GM18505 (cell line): ENCODE measurements at regions not wholly inside any gene's neighbourhood (a gene's known extent, or its start where the extent isn't known, plus 50 kb on each side); places are given as distances from the start of the nearest gene placed in this dataset.

Source experiments
- ATAC-seq: cut with Tn5 transposase; IDR thresholded peaks from one replicate; pipeline ENCODE4 v1.9.1; 2021; ENCODE audit not compliant: unreplicated experiment
- POLR2A ChIP-seq: IDR thresholded peaks from 4 replicates; pipeline ENCODE4 v1.6.1; 2011; ENCODE audit warnings: borderline replicate concordance; ENCODE audit not compliant: insufficient read depth, insufficient read length; ENCODE audit errors: extremely low read depth

DNA sequence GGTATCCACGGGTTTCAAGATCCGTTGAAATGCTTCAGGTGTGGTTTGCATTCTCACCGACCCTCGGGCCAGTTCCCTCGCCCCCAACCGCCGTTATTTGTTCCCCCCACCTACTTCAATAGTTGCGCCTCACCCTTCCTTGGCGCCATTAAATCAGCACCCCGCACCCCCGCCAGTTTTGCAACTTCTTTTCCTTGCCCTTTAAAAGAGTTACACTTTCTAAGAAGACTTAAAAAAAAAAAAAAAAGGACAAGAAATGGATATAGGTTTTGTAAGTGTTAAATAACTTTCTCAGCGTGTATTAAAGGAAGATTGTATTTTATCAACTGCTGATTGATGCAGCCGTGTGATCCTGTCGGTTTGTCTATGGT, 87.2 kb downstream of the NR2F2 start:
- TF ChIP-seq POLR2A = no peak
- ATAC-seq = no peak

DNA sequence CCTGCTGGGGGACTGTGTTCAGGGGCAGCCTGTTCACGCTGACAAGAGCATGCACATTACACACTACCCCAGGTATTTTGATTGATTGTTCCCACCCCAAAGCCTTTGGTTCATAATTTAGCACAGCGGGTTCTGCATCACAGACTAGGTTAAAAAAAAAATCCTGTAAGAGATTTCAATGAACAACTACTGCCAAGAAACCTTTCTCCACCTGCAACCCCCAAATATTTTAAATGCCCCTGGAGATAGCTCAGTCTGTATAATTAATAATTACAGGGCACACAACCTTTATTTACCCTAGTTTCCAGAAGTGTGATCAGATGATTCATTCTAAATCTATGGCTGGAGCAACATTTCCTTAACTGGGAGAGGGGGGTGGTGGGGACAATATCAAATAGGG, 87.6 kb downstream of the NR2F2 start:
- no peak for TF ChIP-seq POLR2A
- no peak for ATAC-seq

DNA sequence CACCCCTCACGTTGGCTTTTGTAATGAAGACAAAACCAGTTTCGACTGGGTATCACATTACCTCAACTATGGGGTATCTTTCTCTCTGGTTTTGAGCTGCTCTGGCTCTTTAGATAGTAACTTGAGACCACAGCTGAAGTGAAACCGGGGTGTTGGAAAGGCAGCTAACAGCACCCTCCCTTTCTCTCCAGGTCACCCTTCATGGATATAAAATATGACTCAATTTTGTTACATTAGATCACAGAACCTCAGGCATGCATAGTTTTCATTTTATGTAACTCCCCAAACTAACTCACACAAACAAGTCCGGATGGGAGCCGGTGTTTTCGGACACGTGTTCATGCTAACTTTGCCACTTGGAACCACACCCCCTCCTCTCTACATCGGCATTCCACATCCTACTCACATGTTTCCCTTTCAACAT, 90.7 kb downstream of the NR2F2 start:
- no peak for TF ChIP-seq POLR2A
- ATAC-seq = no peak

DNA sequence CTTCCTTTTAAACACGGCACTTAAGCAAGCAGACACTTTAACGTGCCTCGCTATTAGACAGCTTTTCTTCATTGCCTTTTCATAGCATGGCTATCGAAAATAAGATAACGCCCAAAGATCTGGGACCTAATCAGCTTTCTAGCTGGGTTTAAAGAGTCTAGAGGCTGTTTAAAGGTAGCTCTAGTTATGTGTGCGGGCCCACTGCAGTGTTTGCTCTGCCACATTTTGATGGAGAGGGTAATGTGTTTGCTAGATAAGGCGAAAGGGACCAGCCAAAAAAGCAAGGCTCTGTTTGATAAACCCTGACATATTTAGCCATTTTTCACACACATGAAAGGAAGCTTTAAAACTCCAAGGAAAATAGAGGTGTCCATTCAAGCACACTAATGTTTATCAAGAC, 91.6 kb downstream of the NR2F2 start:
- TF ChIP-seq POLR2A = no peak
- no peak for ATAC-seq

DNA sequence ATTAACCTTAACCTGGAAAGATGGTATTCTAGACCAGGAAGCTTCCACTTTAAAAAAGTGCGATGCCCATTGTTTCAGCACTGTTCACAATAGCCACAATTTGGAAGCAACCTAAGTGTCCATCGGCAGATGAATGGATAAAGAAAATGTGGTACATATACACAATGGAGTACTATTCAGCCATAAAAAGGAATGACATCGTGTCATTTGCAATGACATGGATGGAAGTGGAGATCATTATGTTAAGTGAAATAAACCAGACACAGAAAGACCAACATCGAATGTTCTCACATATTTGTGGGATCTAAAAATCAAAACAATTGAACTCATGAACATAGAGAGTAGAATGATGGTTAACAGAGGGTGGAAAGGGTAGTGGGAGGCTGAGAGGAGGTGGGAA, 94.2 kb downstream of the NR2F2 start:
- ATAC-seq = no peak
- TF ChIP-seq POLR2A = no peak

DNA sequence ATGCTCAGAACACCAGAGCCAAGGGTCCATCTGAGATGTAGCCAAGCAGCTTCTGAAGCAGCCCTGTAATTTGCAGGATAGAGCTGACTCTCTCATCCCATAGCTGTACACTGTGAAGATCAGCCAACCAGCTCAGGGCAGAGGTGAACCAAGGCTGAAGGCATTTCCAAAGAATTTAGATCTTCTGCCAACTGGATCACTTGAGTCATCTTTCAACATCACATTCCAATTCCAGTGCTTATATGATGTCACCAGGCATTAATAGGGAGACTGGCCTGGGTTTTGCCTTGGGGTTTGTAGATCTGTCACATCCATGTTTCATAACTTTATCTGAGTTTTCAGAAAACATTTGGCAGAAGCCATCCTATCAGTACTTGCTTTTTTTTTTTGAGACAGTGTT, 98.2 kb downstream of the NR2F2 start:
- no peak for TF ChIP-seq POLR2A
- ATAC-seq = no peak

DNA sequence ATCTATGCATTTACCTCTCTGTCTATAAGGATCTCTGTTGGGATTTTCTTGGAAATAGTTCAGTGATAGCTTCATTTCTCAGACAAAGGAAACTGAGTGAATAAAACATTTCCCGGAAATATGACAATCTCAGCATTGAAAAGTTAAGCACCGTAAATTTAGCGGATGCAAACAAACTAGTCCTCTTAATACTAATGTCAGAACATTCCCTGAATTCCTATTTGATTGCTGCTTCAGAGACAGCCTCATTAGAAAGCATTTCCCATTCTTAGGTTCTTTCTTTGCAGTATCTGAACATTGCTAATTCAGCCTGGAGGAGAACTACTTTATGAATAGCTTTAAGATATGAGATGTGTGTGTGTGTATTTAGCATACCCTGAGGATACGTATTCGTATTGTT, 101.3 kb downstream of the NR2F2 start:
- no peak for ATAC-seq
- no peak for TF ChIP-seq POLR2A

DNA sequence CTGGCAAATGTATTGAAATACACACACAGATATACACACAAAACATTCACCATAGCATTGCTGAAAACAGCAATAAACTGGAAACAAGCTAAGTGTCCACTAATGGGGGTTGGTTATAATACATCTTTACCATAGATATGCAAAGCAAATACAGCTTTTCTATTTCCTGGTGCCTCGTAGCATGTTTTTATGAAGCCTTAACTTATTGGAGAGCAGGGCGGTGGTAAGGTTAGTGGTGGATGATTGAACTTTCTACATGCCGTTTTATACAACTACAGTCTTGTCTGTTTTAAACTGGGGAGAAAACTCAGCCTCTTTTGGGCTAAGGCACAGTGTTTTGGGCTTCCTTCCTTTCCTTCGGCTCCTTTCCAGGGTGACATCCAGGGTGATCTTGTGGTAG, 104.5 kb downstream of the NR2F2 start:
- no peak for ATAC-seq
- no peak for TF ChIP-seq POLR2A

DNA sequence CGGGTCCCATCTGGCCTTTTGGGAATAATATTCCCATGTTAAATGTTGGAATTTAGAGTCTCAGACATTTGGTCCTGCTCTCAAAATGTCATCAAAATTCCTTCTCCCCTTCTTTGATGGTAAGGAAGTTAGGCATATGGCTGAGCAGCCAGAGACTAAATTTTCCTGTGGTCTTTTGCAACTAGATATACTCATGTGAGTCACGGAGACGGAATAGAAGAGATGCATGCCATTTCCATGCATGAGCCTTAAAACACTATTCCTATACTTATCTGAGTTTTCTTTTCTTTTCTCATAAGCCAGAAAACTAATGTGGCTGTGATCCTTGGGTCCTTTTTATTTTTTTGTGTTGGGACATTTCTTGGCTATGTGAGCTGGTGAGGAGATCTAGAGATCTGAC, 105.3 kb downstream of the NR2F2 start:
- TF ChIP-seq POLR2A = no peak
- ATAC-seq = no peak

DNA sequence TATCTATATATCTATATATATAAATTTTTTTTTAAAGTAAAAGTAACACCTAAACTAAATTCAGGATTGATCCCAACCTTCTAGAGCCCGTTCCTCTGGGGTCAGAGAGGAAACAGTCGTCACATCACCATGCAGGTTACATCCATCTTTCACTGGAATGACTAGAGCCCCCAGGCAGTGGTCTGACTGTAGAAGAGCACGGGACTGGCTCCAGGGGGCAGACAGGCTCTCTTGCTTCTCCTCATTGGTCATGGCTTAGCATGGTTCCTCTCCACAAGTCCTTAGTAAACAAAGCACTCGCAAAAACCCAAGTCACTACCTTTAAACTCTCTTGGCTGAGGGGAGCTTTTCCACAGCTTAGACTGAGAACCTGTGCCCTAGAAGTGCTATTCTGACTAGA, 110.5 kb downstream of the NR2F2 start:
- no peak for ATAC-seq
- TF ChIP-seq POLR2A = no peak

DNA sequence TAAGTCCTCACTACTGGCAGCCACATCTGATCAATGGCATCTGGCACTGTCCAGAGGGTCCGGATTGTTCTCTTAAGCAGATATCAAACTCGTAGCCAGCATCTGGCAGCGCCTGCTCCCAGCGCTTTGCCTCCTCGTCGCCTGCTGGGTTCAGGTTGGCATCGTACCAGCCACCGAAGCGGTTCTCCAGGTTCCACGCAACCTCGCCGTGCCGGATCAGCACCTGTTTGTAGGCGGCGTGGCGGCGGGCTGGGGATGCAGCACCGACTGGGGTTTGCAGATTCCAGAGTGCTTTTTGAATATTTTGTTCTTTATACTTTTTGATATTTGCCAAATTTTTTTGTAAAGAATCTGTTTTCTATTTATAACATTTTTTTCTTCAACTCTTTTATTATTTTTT, 111.6 kb downstream of the NR2F2 start:
- no peak for ATAC-seq
- no peak for TF ChIP-seq POLR2A

DNA sequence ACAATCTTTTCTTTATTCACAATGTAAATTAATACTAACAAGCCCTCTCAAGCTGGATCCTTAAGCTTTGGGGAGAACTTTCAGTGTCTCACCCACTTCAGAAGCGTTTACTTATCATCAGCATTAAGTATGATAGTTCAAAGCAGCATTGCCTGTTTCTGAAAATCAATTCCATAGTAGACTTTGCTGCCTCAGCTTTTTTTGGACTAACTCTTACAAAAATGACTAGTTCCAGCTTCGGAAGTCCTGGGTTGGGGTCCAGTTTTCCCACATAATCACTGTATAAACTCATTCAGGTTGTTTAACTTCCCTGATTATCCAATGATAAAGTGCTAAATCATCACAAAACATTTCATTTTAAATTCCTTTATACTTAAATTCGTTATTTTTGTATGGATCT, 114.4 kb downstream of the NR2F2 start:
- TF ChIP-seq POLR2A = no peak
- ATAC-seq = no peak

DNA sequence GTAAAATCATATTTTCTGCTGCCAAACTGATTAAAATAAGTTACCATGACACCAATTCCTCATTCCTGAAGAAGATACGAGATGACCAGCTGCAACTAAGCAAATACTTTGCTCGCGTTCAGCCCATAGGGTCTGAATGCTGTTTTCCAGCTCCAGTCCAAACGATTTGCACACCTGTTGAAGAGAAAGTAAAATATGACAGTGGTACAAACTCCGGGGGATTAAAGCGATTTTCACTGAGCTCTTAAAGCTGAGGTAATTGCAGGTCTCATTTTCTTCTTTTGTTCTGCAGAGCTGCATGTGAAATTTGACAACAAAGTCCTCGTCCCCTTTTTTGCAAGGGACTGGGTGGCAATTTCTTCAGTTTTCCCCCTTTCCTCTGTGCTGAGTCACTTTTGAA, 118.4 kb downstream of the NR2F2 start:
- ATAC-seq = no peak

DNA sequence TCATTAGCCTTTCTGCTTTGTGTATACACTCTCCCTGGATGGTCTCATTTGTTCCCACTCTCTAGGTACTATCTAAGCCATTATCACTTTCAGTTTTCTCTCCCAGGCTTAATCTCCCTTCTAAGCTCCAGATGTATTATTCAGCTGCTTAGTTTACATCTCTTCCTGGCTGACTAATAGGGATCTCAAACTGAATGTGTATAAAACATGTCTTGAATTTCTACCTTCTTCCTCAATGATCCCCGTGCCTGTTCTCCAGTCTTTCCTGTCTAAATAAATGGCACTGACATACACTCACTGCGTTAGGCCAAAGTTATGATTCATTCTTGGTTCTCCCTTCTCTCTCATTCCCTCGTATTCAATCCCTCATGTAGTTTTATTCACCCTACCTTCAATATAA, 127.3 kb downstream of the NR2F2 start:
- no peak for ATAC-seq
- no peak for TF ChIP-seq POLR2A

More for the DNA sequence above, 118.4 kb downstream of the NR2F2 start:
- TF ChIP-seq POLR2A = no peak

DNA sequence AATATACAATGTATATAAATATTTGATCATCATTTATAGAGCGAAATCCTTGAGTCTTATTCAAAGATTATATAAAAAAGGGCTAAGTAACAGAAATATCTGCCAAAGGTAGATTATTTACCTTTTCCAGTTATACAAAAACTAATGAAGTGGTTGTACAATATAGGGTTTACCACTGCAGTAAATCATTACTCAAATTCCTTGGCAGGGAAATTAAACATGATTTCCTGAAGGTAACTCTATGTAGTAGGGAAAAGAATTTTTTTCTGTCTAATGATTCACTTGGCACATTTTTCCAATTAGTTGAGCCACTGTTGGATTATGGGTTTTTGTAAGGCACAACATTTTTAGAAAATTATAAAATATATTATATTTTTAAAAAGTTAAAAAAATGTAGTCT, 129.6 kb downstream of the NR2F2 start:
- ATAC-seq = no peak
- TF ChIP-seq POLR2A = no peak
